Lower lobe of right lung (tissue), 2 donors: ENCODE measurements at regions not wholly inside any gene's neighbourhood (a gene's known extent, or its start where the extent isn't known, plus 50 kb on each side); places are given as distances from the start of the nearest gene placed in this dataset.

Experiments
- ATAC-seq, 2 donors: fragments of 200-7000 bp; cut with Tn5 transposase; one replicate each; pipeline ENCODE4 v1.9.1; 2020 to 2022; ENCODE audit warnings: mild to moderate bottlenecking in 2 of 2, moderate library complexity in 2 of 2
- DNase-seq: peaks from one replicate; pipeline ENCODE4 v3.0.0-alpha.2; 2020
- H3K27ac ChIP-seq: fragments of 200-600 bp; one replicate; pipeline ENCODE4 v1.8.0; 2022
- H3K27me3 ChIP-seq: fragments of 200-600 bp; one replicate; pipeline ENCODE4 v1.8.0; 2022; ENCODE audit warnings: low read depth
- H3K36me3 ChIP-seq: fragments of 200-600 bp; one replicate; pipeline ENCODE4 v1.8.0; 2022; ENCODE audit warnings: mild to moderate bottlenecking
- H3K4me1 ChIP-seq: fragments of 200-600 bp; one replicate; pipeline ENCODE4 v1.8.0; 2022
- H3K4me3 ChIP-seq: fragments of 200-600 bp; one replicate; pipeline ENCODE4 v1.8.0; 2022; ENCODE audit warnings: mild to moderate bottlenecking
- H3K9me3 ChIP-seq: fragments of 200-600 bp; one replicate; pipeline ENCODE4 v1.8.0; 2022
- intact Hi-C: fragments of 100-400 bp; cut with DNase I; formaldehyde crosslinking; loops from one replicate; pipeline ENCODE4 v1.11.0; 2022
- TF ChIP-seq, protein P1 (sequence below): fragments of 200-600 bp; IDR thresholded peaks from one replicate; pipeline ENCODE4 v1.8.0; 2022; ENCODE audit warnings: antibody characterized with exemption, mild to moderate bottlenecking
- donor health status: DM: no; HTN: yes; CAD: no; lungs with severe emphysema.

DNA sequence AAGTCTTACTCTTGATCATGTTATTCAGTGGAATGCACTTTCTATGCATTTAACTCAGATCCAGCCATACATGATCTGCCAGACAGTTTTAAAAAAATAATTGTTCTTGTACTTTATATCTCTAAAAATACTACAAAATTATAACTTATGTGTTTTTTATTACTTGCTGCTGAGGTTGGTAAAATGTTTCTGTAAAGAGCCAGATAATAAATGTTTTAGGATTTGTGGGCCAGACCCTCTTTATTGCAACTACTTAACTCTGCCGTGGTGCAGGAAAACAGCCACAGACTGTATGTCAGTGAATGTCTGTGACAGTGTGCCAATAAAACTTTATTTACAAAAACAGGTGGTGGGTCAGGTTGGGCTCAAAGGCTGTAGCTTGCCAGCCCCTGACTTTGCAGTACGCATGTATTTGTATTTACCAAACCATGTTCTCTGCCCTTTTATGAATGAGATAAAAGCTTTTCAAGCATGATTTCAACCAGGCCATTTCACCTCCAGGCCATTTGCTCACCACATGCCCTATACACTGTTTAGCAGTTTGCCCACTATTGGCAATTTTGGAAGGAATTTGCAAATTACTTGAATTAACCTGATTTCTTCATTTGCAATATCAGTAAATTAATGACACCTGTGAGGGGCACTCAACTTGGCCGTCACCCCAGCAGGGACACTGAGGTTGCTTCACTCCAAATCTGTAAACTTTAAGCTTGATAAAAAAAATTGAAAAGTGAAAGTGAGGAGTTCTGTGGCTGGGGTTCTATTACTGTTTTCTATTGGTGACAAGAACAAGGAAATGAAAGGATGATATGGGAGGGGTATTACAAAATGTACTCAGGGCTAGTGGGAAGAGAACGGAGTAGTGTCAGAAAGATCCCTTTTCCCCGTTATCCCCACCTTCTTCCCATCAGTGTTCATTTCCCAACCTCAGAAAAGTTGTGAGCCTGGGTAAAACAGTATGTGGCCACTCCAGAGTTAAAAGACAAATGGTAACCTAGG is 133.4 kb downstream of the CEBPB start:
- H3K27ac ChIP-seq, result no peak overlapping the region
- no peak for DNase-seq
- no peaks in the 10 kb centered on the region for H3K27me3 ChIP-seq
- H3K9me3 ChIP-seq, result no peaks in the 10 kb centered on the region
- intact Hi-C loops, result no loop called here
- TF ChIP-seq, protein P1, sequence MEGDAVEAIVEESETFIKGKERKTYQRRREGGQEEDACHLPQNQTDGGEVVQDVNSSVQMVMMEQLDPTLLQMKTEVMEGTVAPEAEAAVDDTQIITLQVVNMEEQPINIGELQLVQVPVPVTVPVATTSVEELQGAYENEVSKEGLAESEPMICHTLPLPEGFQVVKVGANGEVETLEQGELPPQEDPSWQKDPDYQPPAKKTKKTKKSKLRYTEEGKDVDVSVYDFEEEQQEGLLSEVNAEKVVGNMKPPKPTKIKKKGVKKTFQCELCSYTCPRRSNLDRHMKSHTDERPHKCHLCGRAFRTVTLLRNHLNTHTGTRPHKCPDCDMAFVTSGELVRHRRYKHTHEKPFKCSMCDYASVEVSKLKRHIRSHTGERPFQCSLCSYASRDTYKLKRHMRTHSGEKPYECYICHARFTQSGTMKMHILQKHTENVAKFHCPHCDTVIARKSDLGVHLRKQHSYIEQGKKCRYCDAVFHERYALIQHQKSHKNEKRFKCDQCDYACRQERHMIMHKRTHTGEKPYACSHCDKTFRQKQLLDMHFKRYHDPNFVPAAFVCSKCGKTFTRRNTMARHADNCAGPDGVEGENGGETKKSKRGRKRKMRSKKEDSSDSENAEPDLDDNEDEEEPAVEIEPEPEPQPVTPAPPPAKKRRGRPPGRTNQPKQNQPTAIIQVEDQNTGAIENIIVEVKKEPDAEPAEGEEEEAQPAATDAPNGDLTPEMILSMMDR, result no peak
- H3K4me1 ChIP-seq, result peaks cover 30% of the 10 kb centered on the region
- no peak for ATAC-seq
- H3K36me3 ChIP-seq, result no peaks in the 10 kb centered on the region
- no peak overlapping the region for H3K4me3 ChIP-seq

DNA sequence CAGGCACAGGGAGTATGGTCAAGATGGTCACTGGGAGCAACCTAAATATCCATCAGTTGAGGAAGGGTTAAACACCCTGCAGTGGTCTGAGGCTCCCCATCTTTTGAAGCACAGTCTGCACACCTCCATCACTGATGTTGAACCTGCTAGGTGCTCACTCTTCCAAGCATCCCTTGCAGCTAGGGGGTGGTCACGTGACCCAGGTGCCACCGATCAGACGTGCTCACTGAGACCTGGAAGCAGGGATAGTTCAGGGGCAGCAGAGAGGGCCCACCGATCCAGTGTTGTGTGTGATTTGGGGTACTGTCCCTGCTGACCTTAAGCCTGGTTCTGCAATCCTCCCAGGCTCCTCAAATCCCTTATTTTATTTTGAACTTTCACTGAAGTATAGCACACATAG is 134.6 kb downstream of the CEBPB start:
- TF ChIP-seq, protein P1, result no peak
- Histone ChIP-seq H3K4me3 (no peak overlapping the region), H3K27me3 (no peaks in the 10 kb centered on the region), H3K4me1 (peaks cover 23% of the 10 kb centered on the region), H3K27ac (no peak overlapping the region), H3K36me3 (no peaks in the 10 kb centered on the region), H3K9me3 (no peaks in the 10 kb centered on the region)
- DNase-seq (peak; percentile 19), ATAC-seq (no peak)
- intact Hi-C loops, result no loop called here

DNA sequence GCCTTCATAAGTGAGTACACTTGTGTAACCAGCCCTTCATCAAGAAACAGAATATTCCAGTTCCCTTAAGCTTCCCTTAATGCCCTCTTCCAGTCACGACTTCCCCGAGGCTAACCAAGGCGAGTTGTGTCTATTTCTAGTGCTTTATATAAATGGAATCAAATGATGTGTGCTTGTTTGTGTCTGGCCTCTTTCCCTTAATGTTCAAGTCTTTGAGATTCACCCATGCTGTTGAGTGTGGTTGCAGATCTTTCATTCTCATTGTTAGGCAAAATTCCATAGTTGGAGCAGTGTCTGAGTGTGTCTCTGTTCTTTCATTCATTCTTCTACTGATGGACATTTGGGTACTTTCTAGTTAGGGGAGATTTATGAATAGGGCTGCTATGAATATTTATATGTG is 135.0 kb downstream of the CEBPB start:
- Histone ChIP-seq H3K4me1 (peaks cover 19% of the 10 kb centered on the region), H3K27me3 (no peaks in the 10 kb centered on the region), H3K27ac (no peak overlapping the region), H3K36me3 (no peaks in the 10 kb centered on the region), H3K4me3 (no peak overlapping the region), H3K9me3 (no peaks in the 10 kb centered on the region)
- intact Hi-C loops, result no loop called here
- TF ChIP-seq, protein P1, result no peak
- no peak for DNase-seq
- ATAC-seq, result no peak

GRCh38 chr20:50327666-50328065 is 137.0 kb downstream of the CEBPB start:
- H3K36me3 ChIP-seq, result no peaks in the 10 kb centered on the region
- H3K27me3 ChIP-seq, result no peaks in the 10 kb centered on the region
- intact Hi-C loops, result no loop called here
- TF ChIP-seq, protein P1, result no peak
- DNase-seq (no peak), ATAC-seq (no peak)
- no peak overlapping the region for H3K4me3 ChIP-seq
- H3K27ac ChIP-seq, result no peak overlapping the region
- H3K4me1 ChIP-seq, result peaks cover 8% of the 10 kb centered on the region
- no peaks in the 10 kb centered on the region for H3K9me3 ChIP-seq

GRCh38 chr20:50328222-50328979 is 137.8 kb downstream of the CEBPB start:
- ATAC-seq (no peak), DNase-seq (peak; percentile 8)
- TF ChIP-seq, protein P1, result no peak
- intact Hi-C loops, result no loop called here
- H3K27ac ChIP-seq, result no peak overlapping the region
- no peaks in the 10 kb centered on the region for H3K9me3 ChIP-seq
- H3K27me3 ChIP-seq, result no peaks in the 10 kb centered on the region
- peaks cover 14% of the 10 kb centered on the region for H3K4me1 ChIP-seq
- no peaks in the 10 kb centered on the region for H3K36me3 ChIP-seq
- H3K4me3 ChIP-seq, result no peak overlapping the region
